ENCODE measurements at regions not wholly inside any gene's neighbourhood (a gene's known extent, or its start where the extent isn't known, plus 50 kb on each side); places are given as distances from the start of the nearest gene placed in this dataset.

DNA sequence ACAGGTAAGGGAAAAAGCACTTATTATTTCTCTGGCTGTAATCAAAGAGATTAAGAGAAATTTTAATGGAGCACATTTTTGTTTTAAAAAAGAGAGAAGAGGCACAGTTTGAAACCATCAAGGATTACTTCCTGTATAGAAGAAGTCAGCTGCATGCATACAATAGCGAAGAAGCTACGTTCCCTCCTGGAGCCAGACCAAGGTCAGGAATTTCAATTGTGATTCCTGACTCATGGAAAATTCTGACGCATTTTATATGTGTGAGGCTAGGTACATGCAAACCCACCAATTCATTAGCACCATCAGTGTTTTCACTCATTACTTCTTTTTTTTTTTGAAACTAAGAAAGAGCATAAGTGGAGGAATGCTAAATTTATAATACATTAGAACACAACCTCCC is 232.7 kb upstream of the SGK1 start:
- no peak for TF ChIP-seq ARNTL (CRISPR knock-in tag; IDR thresholded peaks at IDR 0.05; ENCODE audit: borderline replicate concordance, low read depth)
- TF ChIP-seq BACH2 (CRISPR knock-in tag; IDR thresholded peaks at IDR 0.05; ENCODE audit: borderline replicate concordance): no peak
- no peak for TF ChIP-seq CSRNP3 (CRISPR knock-in tag; IDR thresholded peaks at IDR 0.05)
- peak; percentile 78 for ATAC-seq

DNA sequence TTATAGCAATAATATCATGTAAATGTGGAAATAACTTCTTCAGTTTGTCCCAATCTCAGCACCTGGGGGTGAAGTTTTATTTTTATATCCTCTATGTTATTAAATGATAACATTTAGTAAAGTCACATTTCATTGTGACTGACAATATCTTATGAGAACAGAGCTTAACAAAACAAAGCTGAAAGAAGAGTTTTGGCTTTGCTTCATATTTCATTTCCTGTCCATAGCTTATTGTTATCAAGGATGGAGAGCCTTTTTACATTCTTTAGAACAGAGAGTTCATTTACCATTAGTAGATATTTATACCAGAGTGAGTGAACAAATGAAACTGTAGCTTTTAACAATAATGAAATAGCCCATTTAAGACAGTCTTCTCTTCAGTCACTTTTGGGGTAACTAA is 231.9 kb upstream of the SGK1 start:
- TF ChIP-seq ZNF565 (CRISPR knock-in tag; conservative IDR thresholded peaks at IDR 0.05; ENCODE audit: low read depth) (no peak), ISL1 (CRISPR knock-in tag; IDR thresholded peaks at IDR 0.05) (peak; percentile 81), ZC3H10 (CRISPR knock-in tag; IDR thresholded peaks at IDR 0.05) (no peak)
- TF ChIP-seq, protein P1, sequence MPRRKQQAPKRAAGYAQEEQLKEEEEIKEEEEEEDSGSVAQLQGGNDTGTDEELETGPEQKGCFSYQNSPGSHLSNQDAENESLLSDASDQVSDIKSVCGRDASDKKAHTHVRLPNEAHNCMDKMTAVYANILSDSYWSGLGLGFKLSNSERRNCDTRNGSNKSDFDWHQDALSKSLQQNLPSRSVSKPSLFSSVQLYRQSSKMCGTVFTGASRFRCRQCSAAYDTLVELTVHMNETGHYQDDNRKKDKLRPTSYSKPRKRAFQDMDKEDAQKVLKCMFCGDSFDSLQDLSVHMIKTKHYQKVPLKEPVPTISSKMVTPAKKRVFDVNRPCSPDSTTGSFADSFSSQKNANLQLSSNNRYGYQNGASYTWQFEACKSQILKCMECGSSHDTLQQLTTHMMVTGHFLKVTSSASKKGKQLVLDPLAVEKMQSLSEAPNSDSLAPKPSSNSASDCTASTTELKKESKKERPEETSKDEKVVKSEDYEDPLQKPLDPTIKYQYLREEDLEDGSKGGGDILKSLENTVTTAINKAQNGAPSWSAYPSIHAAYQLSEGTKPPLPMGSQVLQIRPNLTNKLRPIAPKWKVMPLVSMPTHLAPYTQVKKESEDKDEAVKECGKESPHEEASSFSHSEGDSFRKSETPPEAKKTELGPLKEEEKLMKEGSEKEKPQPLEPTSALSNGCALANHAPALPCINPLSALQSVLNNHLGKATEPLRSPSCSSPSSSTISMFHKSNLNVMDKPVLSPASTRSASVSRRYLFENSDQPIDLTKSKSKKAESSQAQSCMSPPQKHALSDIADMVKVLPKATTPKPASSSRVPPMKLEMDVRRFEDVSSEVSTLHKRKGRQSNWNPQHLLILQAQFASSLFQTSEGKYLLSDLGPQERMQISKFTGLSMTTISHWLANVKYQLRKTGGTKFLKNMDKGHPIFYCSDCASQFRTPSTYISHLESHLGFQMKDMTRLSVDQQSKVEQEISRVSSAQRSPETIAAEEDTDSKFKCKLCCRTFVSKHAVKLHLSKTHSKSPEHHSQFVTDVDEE (CRISPR knock-in tag; IDR thresholded peaks at IDR 0.05): no peak
- ATAC-seq: no peak

GRCh38 chr6:134546962-134547645 is 229.2 kb upstream of the SGK1 start:
- TF ChIP-seq ZFP30 (CRISPR knock-in tag; IDR thresholded peaks at IDR 0.05): no peak
- TF ChIP-seq PATZ1 (CRISPR knock-in tag; IDR thresholded peaks at IDR 0.05; ENCODE audit: borderline replicate concordance): no peak
- TF ChIP-seq SNAI2 (CRISPR knock-in tag; IDR thresholded peaks at IDR 0.05): no peak
- TF ChIP-seq BACH2 (CRISPR knock-in tag; IDR thresholded peaks at IDR 0.05; ENCODE audit: borderline replicate concordance): no peak
- TF ChIP-seq ZNF565 (CRISPR knock-in tag; conservative IDR thresholded peaks at IDR 0.05; ENCODE audit: low read depth): no peak
- TF ChIP-seq, protein P2, sequence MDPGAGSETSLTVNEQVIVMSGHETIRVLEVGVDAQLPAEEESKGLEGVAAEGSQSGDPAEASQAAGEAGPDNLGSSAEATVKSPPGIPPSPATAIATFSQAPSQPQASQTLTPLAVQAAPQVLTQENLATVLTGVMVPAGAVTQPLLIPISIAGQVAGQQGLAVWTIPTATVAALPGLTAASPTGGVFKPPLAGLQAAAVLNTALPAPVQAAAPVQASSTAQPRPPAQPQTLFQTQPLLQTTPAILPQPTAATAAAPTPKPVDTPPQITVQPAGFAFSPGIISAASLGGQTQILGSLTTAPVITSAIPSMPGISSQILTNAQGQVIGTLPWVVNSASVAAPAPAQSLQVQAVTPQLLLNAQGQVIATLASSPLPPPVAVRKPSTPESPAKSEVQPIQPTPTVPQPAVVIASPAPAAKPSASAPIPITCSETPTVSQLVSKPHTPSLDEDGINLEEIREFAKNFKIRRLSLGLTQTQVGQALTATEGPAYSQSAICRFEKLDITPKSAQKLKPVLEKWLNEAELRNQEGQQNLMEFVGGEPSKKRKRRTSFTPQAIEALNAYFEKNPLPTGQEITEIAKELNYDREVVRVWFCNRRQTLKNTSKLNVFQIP (CRISPR knock-in tag; IDR thresholded peaks at IDR 0.05; ENCODE audit: borderline replicate concordance, low read depth): no peak
- TF ChIP-seq ZNF70 (CRISPR knock-in tag; IDR thresholded peaks at IDR 0.05): no peak
- no peak for ATAC-seq

DNA sequence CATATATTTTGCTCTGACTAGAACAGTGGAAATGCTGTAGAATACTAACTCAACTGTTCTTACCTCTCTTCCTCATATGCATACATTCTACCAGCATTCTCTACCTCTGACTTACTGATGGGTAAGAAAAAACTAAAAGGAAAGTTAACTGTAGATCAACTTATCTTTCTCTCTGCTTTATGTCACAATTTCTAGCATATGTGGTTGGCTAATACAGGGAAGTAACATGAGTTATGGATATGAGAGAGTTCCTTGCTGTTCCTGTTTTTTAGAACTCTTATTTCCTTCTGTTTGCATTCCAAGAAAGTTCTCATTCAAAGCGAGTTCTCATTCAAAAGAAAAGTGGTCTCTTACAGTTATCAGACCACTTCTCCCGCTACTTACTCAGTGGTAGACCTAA is 226.8 kb upstream of the SGK1 start:
- ATAC-seq: no peak
- no peak for TF ChIP-seq SNAI2 (CRISPR knock-in tag; IDR thresholded peaks at IDR 0.05)
- no peak for TF ChIP-seq TOX (CRISPR knock-in tag; IDR thresholded peaks at IDR 0.05; ENCODE audit: borderline replicate concordance)
- TF ChIP-seq, protein P3, sequence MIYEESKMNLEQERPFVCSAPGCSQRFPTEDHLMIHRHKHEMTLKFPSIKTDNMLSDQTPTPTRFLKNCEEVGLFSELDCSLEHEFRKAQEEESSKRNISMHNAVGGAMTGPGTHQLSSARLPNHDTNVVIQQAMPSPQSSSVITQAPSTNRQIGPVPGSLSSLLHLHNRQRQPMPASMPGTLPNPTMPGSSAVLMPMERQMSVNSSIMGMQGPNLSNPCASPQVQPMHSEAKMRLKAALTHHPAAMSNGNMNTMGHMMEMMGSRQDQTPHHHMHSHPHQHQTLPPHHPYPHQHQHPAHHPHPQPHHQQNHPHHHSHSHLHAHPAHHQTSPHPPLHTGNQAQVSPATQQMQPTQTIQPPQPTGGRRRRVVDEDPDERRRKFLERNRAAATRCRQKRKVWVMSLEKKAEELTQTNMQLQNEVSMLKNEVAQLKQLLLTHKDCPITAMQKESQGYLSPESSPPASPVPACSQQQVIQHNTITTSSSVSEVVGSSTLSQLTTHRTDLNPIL (CRISPR knock-in tag; IDR thresholded peaks at IDR 0.05; ENCODE audit: low read depth): no peak
- no peak for TF ChIP-seq PPARA (CRISPR knock-in tag; IDR thresholded peaks at IDR 0.05; ENCODE audit: borderline replicate concordance)
- no peak for TF ChIP-seq GLIS3 (CRISPR knock-in tag; IDR thresholded peaks at IDR 0.05)
- TF ChIP-seq, protein P1 (CRISPR knock-in tag; IDR thresholded peaks at IDR 0.05): no peak
- no peak for TF ChIP-seq BACH2 (CRISPR knock-in tag; IDR thresholded peaks at IDR 0.05; ENCODE audit: borderline replicate concordance)
- TF ChIP-seq, protein P2 (CRISPR knock-in tag; IDR thresholded peaks at IDR 0.05; ENCODE audit: borderline replicate concordance, low read depth): no peak

Data from SK-N-SH treated with all-trans-retinoic acid at 6 μM for 48 hours (cell line).